ENCODE measurements at regions not wholly inside any gene's neighbourhood (a gene's known extent, or its start where the extent isn't known, plus 50 kb on each side); places are given as distances from the start of the nearest gene placed in this dataset.
"Not testable (repeated sequence)": the region's sequence is repeated elsewhere in the genome, so short reads cannot be mapped to it uniquely, and the experiment has no call there.

GRCh38 chr15:35697549-35698299 is 151.8 kb upstream of the DPH6 start:
- DNase-seq, result no peak

- no peak for DNase-seq
Observed at GRCh38 chr15:35698331-35698730, 152.4 kb upstream of the DPH6 start.

GRCh38 chr15:35698966-35699575 is 153.1 kb upstream of the DPH6 start:
- DNase-seq, result no peak

DNA sequence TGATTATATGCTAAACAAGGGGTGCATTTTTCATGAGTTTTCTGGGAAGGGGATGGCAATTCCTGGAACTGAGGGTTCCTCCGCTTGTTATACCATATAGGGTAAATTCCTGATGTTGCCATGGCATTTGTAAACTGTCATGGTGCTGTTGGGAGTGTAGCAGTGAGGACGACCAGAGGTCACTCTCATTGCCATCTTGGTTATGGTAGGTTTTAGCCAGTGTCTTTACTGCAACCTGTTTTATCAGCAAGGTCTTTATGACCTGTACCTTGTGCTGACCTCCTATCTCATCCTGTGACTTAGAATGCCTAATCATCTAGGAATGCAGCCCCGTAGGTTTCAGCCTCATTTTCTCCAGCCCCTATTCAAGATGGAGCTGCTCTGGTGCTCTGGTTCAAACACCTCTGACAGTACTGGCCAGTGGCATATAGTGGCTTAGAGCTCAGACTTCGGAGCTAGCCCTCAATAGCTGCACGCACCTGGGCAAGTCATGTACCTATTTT is 154.2 kb upstream of the DPH6 start:
- not testable (repeated sequence) for DNase-seq

DNA sequence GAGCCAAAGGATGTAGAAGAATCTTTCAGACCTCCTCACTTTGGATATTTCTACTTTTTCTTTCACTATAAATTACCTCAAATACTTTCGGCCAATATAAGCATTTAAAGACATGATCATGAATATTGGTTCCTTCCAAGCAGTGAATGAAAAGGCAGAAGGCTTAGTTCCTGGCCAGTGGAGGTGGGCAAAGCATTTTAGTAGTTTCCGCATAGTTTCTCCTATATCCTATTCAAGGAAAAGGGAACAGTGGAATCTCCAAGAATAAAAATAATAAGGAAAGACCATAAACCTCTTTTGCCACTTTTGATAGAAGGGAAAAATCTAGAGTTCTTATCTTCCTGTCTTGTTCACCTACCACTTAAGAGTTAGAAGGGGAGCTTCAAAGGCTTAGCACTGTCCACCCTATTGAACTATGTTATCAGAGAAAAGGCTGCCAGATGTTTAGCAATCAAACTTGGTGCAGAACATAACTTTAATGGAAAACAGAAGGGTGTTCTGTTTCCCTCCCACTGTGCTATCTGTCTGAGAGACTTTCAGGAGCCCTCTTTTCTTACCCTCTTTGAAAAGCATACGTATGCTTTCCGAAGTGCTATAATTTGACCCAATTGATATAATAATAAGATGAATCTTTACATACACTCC is 155.6 kb upstream of the DPH6 start:
- DNase-seq, result no peak

DNA sequence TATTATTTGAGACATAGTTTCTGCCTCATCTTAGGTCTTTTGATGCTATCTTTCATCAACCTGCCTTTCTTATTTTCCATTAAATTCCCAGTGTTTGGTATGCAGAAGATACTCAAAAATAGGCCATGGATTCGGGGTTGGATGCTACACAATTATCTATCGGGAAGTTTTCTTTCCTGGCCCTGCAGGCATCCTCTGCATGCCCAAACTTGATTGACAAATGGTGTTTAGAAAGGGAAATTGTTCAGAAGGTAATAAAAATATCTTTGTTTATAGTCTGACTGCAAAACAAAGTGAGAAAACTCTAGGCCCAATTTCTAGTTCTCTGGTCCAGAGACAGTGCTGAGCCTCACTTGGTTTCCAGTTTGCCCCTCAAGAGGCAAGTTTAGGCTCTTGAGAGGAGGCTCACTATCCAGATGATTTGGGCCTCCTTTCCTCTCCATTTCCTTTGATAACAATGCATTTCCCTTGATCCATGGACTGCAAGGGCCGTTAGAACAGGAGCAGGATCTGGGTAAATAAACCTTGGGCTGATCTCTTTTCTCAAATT is 157.1 kb upstream of the DPH6 start:
- DNase-seq, result no peak

DNA sequence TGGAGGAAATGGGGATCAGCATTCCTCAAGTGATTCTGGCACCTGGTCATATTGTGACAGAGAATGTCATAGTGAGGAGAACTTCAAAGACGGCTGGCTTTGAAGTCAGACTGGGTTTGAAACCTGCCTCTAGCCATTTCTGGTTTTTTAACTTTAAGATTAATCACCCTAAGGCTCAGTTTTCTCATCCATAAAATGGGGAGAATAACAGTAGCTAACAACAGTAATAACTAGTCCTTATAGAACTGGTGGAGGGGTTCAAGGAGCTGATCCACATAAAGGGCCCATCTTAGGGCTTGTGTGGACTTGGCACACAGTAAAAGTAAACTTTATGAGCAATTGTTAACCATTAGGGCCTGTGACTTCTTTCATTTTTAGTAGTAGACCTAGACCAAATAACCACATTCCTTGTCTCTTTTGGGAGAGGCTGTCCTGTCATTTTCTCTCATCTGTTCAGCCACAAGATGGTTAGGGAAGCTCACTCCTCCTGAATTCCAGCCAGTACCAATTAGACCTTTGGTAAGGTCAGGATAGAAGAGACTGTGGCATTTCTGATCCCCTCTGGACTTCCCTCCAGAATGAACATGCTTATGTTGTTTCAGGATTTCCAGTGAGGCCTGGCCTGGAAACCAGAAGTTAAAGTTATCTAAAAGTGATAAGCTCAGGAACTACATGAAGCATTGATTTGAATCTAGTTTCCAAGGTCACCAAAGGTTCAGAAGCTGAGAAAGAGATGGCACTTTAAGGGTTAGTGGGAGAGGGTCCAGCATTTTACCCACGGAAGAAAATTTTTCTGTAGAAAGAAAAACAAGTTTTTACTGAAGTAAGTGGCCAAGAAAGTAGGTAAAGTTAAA is 159.3 kb upstream of the DPH6 start:
- no peak for DNase-seq

DNA sequence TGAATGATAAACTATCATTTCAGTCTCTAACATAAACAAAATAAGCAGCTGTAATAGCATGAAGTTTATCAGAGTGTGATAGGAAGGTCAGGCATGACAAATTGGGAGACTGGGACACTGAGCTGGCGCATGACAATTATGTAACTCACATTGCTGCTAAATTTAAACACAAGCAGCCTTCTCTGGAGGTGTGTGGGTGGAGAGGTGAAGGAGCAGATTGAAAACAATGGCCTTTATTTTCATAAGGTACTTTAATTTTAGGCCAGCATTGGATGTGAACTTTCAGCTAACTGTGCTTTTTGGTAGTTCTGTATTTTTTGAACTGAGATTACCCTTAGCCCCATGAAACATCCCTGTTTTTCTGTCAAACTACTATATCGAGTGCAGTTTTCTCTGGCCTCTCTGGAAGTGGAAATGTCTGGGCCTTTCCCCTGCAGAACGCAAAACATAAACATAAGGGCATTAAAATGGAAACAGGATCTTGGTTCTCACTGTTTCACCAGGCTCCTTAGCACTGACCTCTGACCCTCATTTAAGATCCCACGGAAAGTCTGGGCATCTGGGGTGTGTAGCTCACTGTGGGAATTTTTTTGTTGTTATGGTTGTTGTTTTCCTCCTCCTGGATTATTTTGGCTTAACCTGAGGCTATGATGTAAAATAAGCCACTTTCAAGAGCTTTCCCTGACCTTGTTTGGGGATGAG is 160.1 kb upstream of the DPH6 start:
- DNase-seq, result no peak

- DNase-seq, result no peak
Observed at GRCh38 chr15:35712956-35713355, 167.0 kb upstream of the DPH6 start.

GRCh38 chr15:35713733-35714132 is 167.8 kb upstream of the DPH6 start:
- no peak for DNase-seq

DNA sequence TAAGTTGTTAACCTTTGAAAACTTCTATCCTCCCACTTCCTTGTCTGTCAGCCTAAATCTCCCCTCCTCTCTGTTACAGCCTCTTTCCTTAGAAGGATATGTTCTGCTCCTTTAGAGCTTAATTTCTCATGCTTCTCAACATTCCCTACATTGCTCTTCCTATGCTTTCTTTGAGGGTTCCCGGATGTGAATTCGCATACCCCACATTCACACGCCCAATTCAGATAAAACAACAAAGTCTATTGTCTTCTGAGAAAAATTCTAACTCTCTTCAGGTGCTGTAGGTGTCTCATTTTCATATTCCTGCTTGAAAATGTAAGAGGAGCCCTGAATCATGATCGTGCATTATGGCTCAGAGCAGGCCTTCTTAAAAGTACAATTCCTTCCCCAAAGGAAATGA is 171.8 kb upstream of the DPH6 start:
- DNase-seq, result no peak

GRCh38 chr15:35720019-35720418 is 174.1 kb upstream of the DPH6 start:
- DNase-seq, result no peak

DNA sequence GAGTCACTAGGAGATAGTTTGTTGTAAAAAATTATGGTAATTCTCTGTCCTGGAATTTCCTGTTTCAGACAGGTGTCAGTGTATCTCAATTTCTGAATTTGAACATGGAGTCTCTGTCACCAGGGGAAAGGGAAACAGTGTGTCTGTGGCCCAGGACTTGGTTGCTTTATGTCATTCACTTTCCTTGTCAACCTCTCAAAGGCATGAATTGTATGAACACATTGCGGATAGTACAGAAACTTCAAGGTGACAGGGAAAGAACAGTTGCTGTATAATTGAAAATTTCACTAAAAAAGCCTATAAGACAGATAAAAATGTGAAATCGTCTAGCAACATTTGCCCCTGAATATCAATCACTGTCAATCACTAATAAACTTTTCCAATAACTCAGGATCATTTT is 175.0 kb upstream of the DPH6 start:
- no peak for DNase-seq

GRCh38 chr15:35721751-35722150 is 175.8 kb upstream of the DPH6 start:
- DNase-seq, result no peak

GRCh38 chr15:35722501-35722900 is 176.5 kb upstream of the DPH6 start:
- no peak for DNase-seq

GRCh38 chr15:35723120-35723847 is 177.3 kb upstream of the DPH6 start:
- DNase-seq, result no peak

DNA sequence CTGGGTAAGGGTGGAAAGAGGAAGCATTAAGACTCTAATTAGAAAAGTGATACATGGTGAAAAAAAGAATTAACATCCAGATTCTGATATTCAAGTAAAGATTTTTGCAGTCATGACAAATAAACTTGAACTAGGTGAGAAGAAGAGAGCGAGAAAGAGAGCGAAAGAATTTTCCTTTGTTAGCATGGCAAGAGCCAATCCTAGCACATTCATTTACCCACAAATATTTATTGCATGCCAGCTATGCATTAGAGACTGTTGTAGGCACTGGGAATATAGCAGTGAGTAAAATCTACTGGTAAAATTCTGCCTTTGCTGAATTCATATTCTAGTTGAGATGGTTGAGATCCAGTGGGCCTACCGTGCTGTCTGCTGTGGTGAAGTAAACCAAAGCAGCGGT is 177.9 kb upstream of the DPH6 start:
- DNase-seq, result no peak

GRCh38 chr15:35724626-35725025 is 178.7 kb upstream of the DPH6 start:
- no peak for DNase-seq

DNA sequence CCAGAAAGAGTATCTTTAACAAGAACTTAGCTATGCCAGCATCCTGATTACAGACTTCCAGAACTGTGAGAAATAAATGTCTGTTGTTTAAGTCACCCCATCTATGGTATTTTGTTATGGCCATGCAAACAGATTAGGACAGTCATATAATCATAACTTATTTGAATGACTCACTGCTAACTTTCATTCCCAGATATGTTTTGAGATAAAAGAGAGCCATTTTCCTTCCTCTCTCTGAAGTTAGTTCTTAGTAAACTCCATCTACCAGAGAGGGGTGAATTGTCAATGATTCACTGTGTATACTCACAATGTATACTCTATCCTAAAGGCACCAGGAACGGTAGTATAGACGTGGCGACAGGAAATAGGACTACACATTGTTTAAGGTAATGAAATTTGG is 179.4 kb upstream of the DPH6 start:
- DNase-seq, result no peak

DNA sequence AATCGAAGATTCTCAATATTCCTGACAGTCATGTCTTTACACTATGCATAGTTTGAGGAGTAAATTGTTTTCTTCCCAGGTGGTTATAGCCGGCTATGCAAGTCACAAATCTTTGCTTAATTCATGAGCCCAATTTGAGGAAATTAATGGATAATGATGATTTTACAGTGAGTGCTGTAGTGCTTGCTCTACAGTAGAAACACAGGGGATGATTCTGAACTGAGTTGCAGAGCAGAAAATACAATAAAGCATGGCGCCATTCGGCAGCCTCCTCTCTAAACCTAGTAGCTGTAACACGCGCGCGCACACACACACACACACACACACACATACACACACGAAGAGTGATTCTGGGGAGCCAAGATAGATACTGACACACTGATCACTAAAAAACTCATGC is 181.7 kb upstream of the DPH6 start:
- DNase-seq, result no peak

DNA sequence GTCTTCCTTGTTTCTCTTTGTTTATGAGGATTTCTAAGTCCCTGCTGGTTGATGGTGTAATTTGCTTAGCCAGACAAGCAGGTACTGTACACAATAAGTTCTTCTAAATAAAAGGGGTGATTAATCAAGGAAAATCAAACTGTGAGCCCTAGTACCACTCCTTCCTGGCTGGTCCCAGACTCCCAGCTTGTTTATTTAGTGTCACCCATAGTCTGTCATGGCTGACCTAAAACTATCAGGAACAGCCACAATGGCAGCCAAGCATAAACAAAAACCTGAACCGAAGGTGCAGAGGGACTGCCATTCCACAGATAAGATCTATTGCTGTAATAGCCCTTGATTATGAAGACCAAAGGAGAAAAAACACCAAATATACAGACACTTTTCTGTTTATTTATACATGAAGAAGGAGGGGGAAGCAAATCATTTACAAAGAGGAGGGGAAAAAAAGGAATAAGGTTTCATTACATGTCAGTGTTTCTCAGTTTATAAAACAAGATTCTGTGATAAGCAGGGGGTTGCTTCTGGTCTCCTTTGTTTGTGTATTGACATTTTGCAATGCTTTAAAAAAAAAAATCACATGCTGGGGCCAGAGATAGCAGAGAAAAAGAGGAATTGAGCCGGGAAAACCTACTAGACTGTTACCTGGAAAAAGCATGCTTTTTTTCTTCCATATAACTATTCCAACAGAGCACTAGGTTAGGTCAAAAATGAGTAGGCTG is 182.4 kb upstream of the DPH6 start:
- DNase-seq, result no peak
